ENCODE measurements at regions not wholly inside any gene's neighbourhood (a gene's known extent, or its start where the extent isn't known, plus 50 kb on each side); places are given as distances from the start of the nearest gene placed in this dataset.

DNA sequence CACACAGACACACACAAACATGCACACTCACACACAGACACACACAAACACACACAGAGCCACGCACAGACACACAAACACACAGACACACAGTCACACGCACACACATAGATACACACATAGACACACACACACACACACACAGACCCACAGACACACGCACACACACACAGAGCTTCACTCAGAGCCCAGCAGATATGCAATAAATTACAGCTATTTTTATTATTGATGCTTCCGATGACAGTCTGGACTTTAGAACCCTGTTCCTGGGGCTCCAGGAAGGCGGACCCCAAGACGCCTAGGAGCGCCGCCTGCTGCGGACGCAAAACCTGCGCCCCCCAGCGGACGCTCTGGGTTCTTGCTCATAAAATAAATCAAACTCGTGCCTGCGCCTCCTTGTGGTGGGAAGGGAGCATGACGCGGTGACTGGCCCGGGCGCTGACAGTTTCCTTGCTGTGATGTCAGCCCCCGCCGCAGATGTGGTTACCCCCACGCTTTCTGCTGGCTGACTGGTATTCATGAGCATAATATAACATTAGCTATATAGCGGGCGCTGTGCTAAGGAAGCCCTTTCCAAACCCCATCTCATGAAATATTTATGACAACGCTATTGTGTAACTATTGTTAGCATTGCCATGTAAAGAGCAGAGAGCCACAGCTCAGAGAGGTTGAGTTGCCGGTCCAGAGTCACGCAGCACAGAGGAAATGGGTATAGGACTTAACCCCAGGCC is 64.4 kb upstream of the TM9SF2 start:
- DNase-seq (ENCODE audit: low read depth in 1 of 2, low spot score in 1 of 2): peak; percentile 87 to 92

DNA sequence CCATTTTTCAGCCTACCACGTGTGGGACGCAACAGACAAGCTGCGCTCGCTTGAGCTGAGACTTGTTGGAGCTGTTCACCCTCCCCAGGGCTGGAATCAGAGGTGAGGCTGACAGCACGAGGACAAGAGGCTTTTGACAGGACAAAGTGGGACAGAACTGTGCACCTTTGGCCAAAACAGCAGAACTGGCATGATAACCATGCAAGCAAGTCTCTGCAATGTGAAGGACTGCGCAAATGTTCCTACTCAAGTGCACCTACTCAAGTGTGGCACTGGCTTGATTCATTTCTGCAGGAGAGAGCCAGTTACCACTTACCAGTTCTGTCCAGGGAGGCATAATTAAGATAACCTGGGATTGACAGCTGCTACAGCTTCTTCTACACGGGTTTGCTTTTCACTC is 62.2 kb upstream of the TM9SF2 start:
- DNase-seq (ENCODE audit: low read depth in 1 of 2, low spot score in 1 of 2): no peak

DNA sequence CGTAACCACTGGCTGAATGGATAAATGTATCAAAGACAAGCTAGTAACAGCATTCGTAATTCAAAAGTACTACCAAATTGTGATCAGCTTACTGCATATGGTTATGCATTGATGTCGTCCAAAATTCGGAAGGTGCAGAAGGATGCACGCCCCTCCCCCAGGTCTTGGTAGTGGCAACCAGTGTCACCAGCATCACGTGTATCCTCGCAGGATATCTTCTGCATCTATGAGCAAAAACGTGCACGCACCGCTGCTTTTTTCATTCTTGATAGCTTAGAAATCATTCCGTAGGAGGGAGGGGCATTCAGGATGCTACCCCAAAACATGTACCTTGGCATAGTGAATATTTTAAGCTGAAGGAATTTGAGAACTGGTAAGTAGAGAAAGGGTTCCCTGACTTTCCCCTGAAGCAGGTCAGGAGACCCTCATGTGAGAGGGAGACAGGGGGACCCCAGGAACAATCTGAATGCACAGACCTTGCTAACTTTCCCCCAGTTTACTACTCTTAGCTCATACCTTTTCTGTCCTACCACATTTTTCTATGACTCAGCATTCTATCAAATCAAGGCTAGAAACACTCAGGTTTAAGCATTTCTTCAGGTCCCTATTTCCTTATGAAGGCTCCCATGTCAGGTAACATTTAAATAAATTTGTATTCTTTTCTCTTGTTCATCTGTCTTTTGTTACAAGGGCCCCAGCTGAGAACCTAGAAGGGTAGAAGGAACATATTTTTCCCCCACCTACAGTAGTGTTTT is 61.2 kb upstream of the TM9SF2 start:
- DNase-seq (ENCODE audit: low read depth in 1 of 2, low spot score in 1 of 2): no peak

DNA sequence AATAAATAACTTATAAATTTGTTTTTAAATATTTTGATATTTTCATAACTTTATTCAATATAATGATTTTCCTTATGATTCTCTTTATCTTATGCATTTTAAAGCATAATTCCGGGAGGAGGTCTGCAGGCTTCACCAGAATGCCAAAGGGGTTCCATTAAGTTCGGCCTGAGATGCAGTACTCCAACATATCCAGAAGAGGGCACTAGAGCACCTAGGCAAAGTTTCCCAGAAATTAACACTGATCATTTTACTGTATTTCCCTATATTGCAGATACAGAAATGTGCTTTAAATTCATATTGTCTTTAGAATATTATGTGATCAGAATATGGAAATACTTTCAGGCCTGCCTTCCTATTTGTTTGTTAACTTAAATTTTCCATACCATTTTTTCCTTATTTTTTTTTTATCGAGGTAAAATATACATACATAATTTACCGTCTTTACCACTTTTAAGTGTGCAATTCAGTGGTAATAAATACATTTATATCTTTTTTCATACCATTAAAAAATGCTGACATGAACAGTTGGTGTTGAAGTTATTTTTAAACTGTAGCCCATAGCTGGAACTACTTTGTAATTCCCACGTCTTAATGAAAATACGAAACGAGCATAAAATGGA is 58.9 kb upstream of the TM9SF2 start:
- DNase-seq (ENCODE audit: low read depth in 1 of 2, low spot score in 1 of 2): no peak

DNA sequence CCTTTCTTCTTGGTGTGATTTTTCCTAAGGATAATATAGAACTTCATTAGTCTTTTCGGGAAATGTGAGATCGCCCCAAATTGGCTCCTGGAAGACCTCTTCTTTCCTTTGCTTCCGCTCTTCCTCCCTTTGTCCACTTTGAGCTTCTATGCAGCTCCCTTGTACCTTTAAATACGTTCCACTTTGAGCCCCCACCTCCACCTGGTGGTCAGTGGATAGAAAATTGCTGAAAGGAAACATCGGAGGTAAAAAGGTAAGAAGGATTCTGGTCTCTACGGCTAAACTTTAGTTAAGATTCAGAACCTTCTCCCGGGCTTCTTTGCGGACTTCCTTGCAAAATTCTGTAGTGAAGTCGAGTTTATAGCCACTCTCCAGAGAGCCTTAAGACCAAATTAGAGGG is 55.0 kb upstream of the TM9SF2 start:
- no peak for DNase-seq (ENCODE audit: low read depth in 1 of 2, low spot score in 1 of 2)

DNA sequence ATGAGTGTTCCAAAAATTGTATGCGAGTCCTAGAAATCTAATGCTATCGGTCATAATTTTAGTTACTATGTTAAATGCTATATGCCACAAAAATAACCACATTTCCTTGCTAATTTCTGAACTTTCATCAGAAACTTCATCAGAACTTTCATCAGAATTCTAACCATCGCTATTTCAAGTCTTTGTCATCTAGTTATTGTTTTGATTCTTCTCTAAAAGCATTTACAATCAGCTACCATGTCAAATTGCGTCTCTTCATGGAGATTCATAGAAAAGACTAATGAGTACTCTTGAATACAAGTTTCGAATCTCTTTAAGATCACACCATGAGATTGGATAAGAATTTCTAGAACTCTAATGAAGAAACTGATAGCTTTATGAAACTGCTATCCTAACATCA is 52.7 kb upstream of the TM9SF2 start:
- DNase-seq (ENCODE audit: low read depth in 1 of 2, low spot score in 1 of 2): no peak

DNA sequence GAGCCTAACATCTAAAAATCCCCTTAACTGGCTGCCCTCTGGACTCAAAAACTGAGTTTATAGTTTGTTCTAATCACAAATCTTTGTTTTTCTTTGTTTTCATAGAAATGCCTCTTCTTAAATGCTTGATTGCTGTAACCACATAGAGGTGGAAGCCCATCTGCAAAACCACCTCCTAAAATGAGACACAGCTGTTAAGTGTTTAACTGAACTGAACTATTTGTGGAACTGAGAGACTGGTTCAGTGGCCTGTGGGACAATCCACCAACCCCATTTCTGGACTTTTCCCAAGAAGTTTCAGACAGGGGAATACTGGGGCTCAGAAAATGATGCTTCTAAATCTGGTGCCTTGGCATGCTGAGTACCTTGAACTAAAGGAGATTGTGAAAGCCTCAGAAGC is 50.9 kb upstream of the TM9SF2 start:
- DNase-seq (ENCODE audit: low read depth in 1 of 2, low spot score in 1 of 2): no peak

Data from stimulated activated CD4-positive, alpha-beta T cell treated with anti-CD3 and anti-CD28 coated beads, Interleukin-15, amount 100 ng/mL, for 1 hour (primary cell).